B cell (primary cell): ENCODE measurements at regions not wholly inside any gene's neighbourhood (a gene's known extent, or its start where the extent isn't known, plus 50 kb on each side); places are given as distances from the start of the nearest gene placed in this dataset.

Source experiments
- EZH2 ChIP-seq: IDR thresholded peaks from 2 replicates; pipeline ENCODE4 v1.6.1; 2012; ENCODE audit warnings: borderline replicate concordance, low read depth, mild to moderate bottlenecking, moderate library complexity, low read length; ENCODE audit not compliant: insufficient read depth, poor library complexity, severe bottlenecking
- TF ChIP-seq, protein P1 (sequence below): fragments of 200-600 bp; IDR thresholded peaks from one replicate; pipeline ENCODE4 v1.8.0; 2022; ENCODE audit warnings: antibody characterized with exemption, mild to moderate bottlenecking

DNA sequence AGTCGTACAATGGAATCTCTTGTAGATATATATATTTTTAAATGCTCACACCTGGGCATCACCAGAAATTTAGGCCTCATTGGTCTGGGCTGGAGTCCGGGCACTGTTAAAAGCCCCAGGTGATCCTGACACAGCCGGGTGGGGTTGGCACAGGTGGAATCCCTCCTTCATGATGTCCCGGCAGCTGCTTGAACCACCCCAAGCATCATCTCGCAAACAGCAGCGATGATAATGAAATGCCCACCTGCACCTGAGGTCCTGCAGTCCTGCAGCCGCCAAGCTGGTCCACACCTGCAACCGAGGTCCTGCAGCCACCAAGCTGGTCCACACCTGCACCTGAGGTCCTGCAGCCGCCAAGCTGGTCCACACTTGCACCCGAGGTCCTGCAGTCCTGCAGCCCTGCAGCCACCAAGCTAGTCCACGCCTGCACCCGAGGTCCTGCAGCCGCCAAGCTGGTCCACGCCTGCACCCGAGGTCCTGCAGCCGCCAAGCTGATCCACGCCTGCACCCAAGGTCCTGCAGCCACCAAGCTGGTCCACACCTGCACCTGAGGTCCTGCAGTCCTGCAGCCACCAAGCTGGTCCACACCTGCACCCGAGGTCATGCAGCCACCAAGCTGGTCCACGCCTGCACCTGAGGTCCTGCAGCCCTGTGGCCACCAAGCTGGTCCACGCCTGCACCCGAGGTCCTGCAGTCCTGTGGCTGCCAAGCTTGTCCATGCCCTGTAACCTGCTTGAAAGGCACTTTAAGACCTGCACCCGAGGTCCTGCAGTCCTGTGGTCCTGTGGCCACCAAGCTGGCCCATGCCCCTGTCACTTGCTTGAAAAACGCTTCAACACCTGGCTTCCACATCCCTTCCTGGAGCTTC is 261.2 kb downstream of the DLL1 start:
- no peak for TF ChIP-seq EZH2
- TF ChIP-seq, protein P1, sequence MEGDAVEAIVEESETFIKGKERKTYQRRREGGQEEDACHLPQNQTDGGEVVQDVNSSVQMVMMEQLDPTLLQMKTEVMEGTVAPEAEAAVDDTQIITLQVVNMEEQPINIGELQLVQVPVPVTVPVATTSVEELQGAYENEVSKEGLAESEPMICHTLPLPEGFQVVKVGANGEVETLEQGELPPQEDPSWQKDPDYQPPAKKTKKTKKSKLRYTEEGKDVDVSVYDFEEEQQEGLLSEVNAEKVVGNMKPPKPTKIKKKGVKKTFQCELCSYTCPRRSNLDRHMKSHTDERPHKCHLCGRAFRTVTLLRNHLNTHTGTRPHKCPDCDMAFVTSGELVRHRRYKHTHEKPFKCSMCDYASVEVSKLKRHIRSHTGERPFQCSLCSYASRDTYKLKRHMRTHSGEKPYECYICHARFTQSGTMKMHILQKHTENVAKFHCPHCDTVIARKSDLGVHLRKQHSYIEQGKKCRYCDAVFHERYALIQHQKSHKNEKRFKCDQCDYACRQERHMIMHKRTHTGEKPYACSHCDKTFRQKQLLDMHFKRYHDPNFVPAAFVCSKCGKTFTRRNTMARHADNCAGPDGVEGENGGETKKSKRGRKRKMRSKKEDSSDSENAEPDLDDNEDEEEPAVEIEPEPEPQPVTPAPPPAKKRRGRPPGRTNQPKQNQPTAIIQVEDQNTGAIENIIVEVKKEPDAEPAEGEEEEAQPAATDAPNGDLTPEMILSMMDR: no peak
